Left ventricle myocardium inferior (tissue), 1 donor: ENCODE measurements at regions not wholly inside any gene's neighbourhood (a gene's known extent, or its start where the extent isn't known, plus 50 kb on each side); places are given as distances from the start of the nearest gene placed in this dataset.

ENCODE experiments used
- DNase-seq: peaks from one replicate; pipeline ENCODE4 v3.0.0-alpha.2; 2020
- H3K27ac ChIP-seq: fragments of 200-600 bp; replicated peaks from 2 replicates; pipeline ENCODE4 v1.8.0; 2021
- H3K27me3 ChIP-seq: fragments of 200-600 bp; 2 replicates; pipeline ENCODE4 v1.8.0; 2021; ENCODE audit warnings: low read depth
- H3K36me3 ChIP-seq: fragments of 200-600 bp; 2 replicates; pipeline ENCODE4 v1.8.0; 2021
- H3K4me1 ChIP-seq: fragments of 200-600 bp; 2 replicates; pipeline ENCODE4 v1.8.0; 2021
- H3K4me3 ChIP-seq: fragments of 200-600 bp; 2 replicates; pipeline ENCODE4 v1.8.0; 2021; ENCODE audit warnings: mild to moderate bottlenecking, moderate library complexity
- H3K9me3 ChIP-seq: fragments of 200-600 bp; replicated peaks from 2 replicates; pipeline ENCODE4 v1.8.0; 2021
- CTCF ChIP-seq: fragments of 200-600 bp; IDR thresholded peaks from 2 replicates; pipeline ENCODE4 v1.8.0; 2021; ENCODE audit warnings: antibody characterized with exemption, mild to moderate bottlenecking, borderline replicate concordance
- intact Hi-C: fragments of 100-400 bp; cut with micrococcal nuclease; formaldehyde crosslinking; loops from one replicate; pipeline ENCODE4 v1.11.0; 2022
- donor health status: DM: no; HTN: yes; CAD: no; lungs with severe emphysema.

DNA sequence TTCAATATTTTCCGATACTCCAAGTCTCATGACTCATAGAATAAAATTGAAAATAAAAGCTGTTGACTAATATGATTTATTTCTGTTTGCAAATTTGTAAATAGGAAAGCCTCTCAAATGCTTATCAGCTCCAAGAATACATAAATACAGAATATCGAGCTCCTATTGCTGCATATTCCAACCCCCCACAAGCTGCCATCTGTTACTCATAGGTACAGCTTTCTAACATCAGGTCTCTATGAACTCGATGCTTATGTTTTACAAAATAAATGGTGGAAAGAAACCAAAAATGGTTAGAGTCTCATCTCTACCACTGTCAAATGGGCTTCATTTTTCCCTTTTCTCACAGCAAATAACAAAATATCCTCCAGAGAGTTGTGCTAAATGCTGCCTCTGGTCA, 631.6 kb upstream of the CDH18 start:
- no peaks in the 10 kb centered on the region for H3K4me1 ChIP-seq
- no peak for TF ChIP-seq CTCF
- intact Hi-C loops = no loop called here
- no peak for DNase-seq
- no peak overlapping the region for H3K27ac ChIP-seq
- H3K9me3 ChIP-seq = peaks cover 10% of the 10 kb centered on the region
- H3K36me3 ChIP-seq = no peaks in the 10 kb centered on the region
- H3K27me3 ChIP-seq = no peaks in the 10 kb centered on the region
- H3K4me3 ChIP-seq = no peak overlapping the region

DNA sequence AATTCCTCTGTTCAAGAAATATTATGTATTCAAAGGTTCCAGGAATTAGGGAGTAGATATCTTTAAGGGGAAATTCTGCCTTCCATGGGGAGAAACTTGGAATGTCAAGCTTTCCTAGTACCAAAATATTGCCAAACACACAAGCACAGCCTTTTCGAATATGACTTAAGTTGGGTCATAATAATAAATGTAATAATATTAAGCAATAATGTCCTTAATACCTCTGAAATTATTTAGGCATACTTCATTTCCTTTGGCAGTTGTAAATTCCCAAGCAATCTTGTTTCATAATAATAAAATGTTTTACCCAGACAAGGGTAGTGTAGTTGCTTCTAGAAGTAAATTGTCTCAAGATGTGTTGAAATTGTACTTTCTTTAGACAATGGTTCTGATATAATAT, 630.3 kb upstream of the CDH18 start:
- no peak overlapping the region for H3K4me3 ChIP-seq
- no peaks in the 10 kb centered on the region for H3K27me3 ChIP-seq
- H3K27ac ChIP-seq = peak overlapping the region; percentile 45
- no peaks in the 10 kb centered on the region for H3K4me1 ChIP-seq
- DNase-seq = no peak
- intact Hi-C loops = no loop called here
- TF ChIP-seq CTCF = no peak
- no peaks in the 10 kb centered on the region for H3K36me3 ChIP-seq
- H3K9me3 ChIP-seq = peaks cover 14% of the 10 kb centered on the region

DNA sequence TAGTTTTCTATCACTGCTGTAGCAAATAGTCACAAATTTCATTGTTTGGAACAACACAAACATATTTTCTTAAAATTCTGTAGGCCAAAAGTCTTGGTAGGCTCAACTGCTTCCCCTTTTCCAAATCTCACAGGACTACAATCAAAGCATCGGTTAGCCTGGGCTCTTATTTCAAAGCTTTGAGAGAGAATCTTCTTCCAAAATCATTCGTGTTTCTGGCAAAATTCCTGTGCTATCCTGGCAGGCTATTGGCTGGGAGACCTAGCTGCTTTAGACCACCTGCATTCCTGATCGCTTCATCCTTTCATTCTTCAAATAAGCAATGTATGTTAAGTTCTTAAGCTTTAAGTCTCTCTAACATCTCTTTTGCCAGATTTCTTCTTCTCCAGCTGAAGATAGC, 629.8 kb upstream of the CDH18 start:
- Histone ChIP-seq H3K36me3 (no peaks in the 10 kb centered on the region), H3K27me3 (no peaks in the 10 kb centered on the region), H3K4me3 (no peak overlapping the region), H3K9me3 (peaks cover 14% of the 10 kb centered on the region), H3K4me1 (no peaks in the 10 kb centered on the region), H3K27ac (peak overlapping the region; percentile 45)
- no peak for DNase-seq
- intact Hi-C loops = no loop called here
- no peak for TF ChIP-seq CTCF

DNA sequence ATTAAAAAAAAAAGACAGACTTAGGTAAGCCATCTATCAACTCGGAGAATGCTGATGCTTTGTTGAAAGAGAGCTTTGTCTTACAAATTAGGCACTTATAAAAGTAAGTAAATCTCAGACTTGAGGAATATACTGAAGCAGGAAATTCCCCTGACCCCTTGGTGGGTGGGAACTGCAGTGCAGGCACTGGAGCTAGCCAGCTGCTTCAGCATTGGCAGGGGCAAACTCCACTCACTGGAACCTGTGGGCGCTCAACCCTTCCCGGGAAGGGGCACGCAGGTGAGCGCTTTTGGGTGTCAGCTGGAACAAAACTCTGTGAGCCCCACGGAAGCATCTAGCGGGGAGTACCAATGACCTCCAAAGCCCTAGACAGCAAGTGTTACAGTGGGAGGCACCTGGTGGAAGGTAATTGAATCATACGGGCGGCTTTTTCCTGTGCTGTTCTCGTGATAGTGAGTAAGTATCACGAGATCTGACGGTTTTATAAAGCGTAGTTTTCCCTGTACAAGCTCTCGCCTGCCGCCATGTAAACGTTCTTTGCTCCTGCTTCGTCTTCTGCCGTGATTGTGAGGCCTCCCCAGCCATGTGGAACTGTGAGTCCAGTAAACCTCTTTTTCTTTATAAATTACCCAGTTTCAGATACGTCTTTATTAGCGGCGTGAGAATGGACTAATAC, 628.0 kb upstream of the CDH18 start:
- H3K27me3 ChIP-seq = no peaks in the 10 kb centered on the region
- TF ChIP-seq CTCF = no peak
- H3K27ac ChIP-seq = no peak overlapping the region
- intact Hi-C loops = no loop called here
- no peak for DNase-seq
- no peak overlapping the region for H3K4me3 ChIP-seq
- no peaks in the 10 kb centered on the region for H3K36me3 ChIP-seq
- no peaks in the 10 kb centered on the region for H3K4me1 ChIP-seq
- peaks cover 14% of the 10 kb centered on the region for H3K9me3 ChIP-seq

DNA sequence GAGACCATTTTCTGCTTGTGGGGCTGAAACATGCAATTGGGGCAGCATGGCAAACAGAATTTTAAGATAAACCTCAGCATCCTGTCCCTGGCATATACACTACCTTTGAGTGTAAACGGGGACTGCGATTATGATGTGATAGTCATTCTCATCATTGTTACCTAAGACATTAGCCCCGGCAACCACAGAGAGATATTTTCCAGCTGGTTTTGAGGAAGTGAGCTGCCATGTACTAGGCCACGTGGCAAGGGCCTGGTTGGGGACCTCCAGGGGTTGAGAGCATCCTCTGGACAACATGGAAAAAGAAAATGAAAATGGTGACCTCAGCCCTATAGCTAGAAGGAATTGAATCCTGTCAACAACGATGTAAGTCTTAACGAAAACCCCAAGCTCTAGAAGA, 623.6 kb upstream of the CDH18 start:
- intact Hi-C loops = no loop called here
- TF ChIP-seq CTCF = no peak
- H3K4me1 ChIP-seq = no peaks in the 10 kb centered on the region
- no peak overlapping the region for H3K4me3 ChIP-seq
- H3K27me3 ChIP-seq = no peaks in the 10 kb centered on the region
- no peaks in the 10 kb centered on the region for H3K36me3 ChIP-seq
- no peak overlapping the region for H3K27ac ChIP-seq
- H3K9me3 ChIP-seq = peaks cover 12% of the 10 kb centered on the region
- DNase-seq = no peak
